SK-N-SH treated with all-trans-retinoic acid at 6 μM for 48 hours (cell line): ENCODE measurements at regions not wholly inside any gene's neighbourhood (a gene's known extent, or its start where the extent isn't known, plus 50 kb on each side); places are given as distances from the start of the nearest gene placed in this dataset.

Experiments used
- ARNTL ChIP-seq: fragments of 450-650 bp; formaldehyde crosslinking; IDR thresholded peaks from 2 replicates; pipeline ENCODE4 v1.5.0; 2020; ENCODE audit warnings: low read depth, mild to moderate bottlenecking, moderate library complexity, borderline replicate concordance
- BACH2 ChIP-seq: fragments of 250-450 bp; sonication (Bioruptor Pico); IDR thresholded peaks from 2 replicates; pipeline ENCODE4 v1.9.0; 2021; ENCODE audit warnings: mild to moderate bottlenecking, borderline replicate concordance
- CREB5 ChIP-seq: fragments of 250-450 bp; sonication (Bioruptor Pico); IDR thresholded peaks from 2 replicates; pipeline ENCODE4 v1.5.1; 2020; ENCODE audit warnings: low read depth, mild to moderate bottlenecking, moderate library complexity
- CSRNP3 ChIP-seq: fragments of 250-450 bp; sonication (Bioruptor Pico); IDR thresholded peaks from 2 replicates; pipeline ENCODE4 v1.5.1; 2021; ENCODE audit warnings: mild to moderate bottlenecking, moderate library complexity
- ESRRG ChIP-seq: fragments of 250-450 bp; sonication (Bioruptor Pico); IDR thresholded peaks from 2 replicates; pipeline ENCODE4 v1.6.1; 2021; ENCODE audit warnings: mild to moderate bottlenecking
- GLIS3 ChIP-seq: fragments of 250-450 bp; sonication (Bioruptor Pico); IDR thresholded peaks from 2 replicates; pipeline ENCODE4 v1.5.0; 2020; ENCODE audit warnings: mild to moderate bottlenecking, moderate library complexity
- ISL1 ChIP-seq: fragments of 250-450 bp; sonication (Bioruptor Pico); IDR thresholded peaks from 2 replicates; pipeline ENCODE4 v2.1.2; 2022; ENCODE audit warnings: mild to moderate bottlenecking, moderate library complexity
- OSR1 ChIP-seq: fragments of 250-450 bp; sonication (Bioruptor Pico); IDR thresholded peaks from 2 replicates; pipeline ENCODE4 v1.8.0; 2022; ENCODE audit warnings: moderate library complexity, mild to moderate bottlenecking, inconsistent platforms
- PATZ1 ChIP-seq: fragments of 250-450 bp; sonication (Bioruptor Pico); IDR thresholded peaks from 2 replicates; pipeline ENCODE4 v1.8.0; 2020; ENCODE audit warnings: mild to moderate bottlenecking, moderate library complexity, borderline replicate concordance
- POU6F1 ChIP-seq: fragments of 250-450 bp; sonication (Bioruptor Pico); IDR thresholded peaks from 2 replicates; pipeline ENCODE4 v1.8.0; 2021; ENCODE audit warnings: low read depth, mild to moderate bottlenecking, moderate library complexity, borderline replicate concordance
- PPARA ChIP-seq: fragments of 250-450 bp; sonication (Bioruptor Pico); IDR thresholded peaks from 2 replicates; pipeline ENCODE4 v1.5.0; 2020; ENCODE audit warnings: mild to moderate bottlenecking, borderline replicate concordance
- RARB ChIP-seq: fragments of 250-450 bp; sonication (Bioruptor Pico); IDR thresholded peaks from 2 replicates; pipeline ENCODE4 v1.8.0; 2021; ENCODE audit warnings: mild to moderate bottlenecking, moderate library complexity
- SNAI2 ChIP-seq: fragments of 250-450 bp; sonication (Bioruptor Pico); IDR thresholded peaks from 2 replicates; pipeline ENCODE4 v1.5.0; 2020; ENCODE audit warnings: mild to moderate bottlenecking, moderate library complexity
- ZNF565 ChIP-seq: fragments of 450-650 bp; formaldehyde crosslinking; conservative IDR thresholded peaks from 2 replicates; pipeline ENCODE4 v1.5.0; 2020; ENCODE audit warnings: low read depth, mild to moderate bottlenecking, moderate library complexity

- TF ChIP-seq BACH2 (CRISPR knock-in tag) (no peak), GLIS3 (CRISPR knock-in tag) (no peak), ZNF565 (CRISPR knock-in tag) (no peak), PATZ1 (CRISPR knock-in tag) (no peak), CSRNP3 (CRISPR knock-in tag) (no peak), ESRRG (no peak), POU6F1 (CRISPR knock-in tag) (no peak), CREB5 (CRISPR knock-in tag) (no peak), RARB (CRISPR knock-in tag) (no peak), ARNTL (CRISPR knock-in tag) (no peak), ISL1 (CRISPR knock-in tag) (no peak), OSR1 (CRISPR knock-in tag) (no peak), SNAI2 (CRISPR knock-in tag) (no peak), PPARA (CRISPR knock-in tag) (no peak)
Observed at GRCh38 chr10:108036265-108036664, 871.8 kb upstream of the SORCS1 start.
